GM21576 (cell line): ENCODE measurements at regions not wholly inside any gene's neighbourhood (a gene's known extent, or its start where the extent isn't known, plus 50 kb on each side); places are given as distances from the start of the nearest gene placed in this dataset.
"Not testable (repeated sequence)": the region's sequence is repeated elsewhere in the genome, so short reads cannot be mapped to it uniquely, and the experiment has no call there.

ENCODE experiments used
- ATAC-seq: cut with Tn5 transposase; IDR thresholded peaks from one replicate; pipeline ENCODE4 v1.9.1; 2021; ENCODE audit warnings: mild to moderate bottlenecking, moderate library complexity; ENCODE audit not compliant: unreplicated experiment

DNA sequence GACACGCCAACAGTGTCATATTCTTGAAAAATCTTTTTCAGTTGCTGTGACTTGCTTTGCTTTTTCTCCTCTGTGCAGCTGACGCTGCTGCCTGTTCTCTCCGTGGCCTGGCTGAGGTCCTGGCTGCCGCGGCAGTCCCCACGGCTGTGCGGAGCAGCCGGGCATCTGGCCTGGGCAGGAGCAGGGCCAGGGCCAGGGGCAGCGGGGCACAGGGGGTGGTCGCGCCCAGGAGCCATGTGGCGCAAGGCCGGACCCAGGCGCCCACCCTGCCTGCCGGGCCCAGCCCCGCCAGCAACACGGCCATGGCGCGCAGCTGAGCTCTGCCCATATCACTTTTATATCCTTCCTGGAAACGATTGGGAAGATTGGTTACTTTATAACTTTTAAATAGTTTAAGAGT, 109.4 kb upstream of the ACBD5 start:
- no peak for ATAC-seq

DNA sequence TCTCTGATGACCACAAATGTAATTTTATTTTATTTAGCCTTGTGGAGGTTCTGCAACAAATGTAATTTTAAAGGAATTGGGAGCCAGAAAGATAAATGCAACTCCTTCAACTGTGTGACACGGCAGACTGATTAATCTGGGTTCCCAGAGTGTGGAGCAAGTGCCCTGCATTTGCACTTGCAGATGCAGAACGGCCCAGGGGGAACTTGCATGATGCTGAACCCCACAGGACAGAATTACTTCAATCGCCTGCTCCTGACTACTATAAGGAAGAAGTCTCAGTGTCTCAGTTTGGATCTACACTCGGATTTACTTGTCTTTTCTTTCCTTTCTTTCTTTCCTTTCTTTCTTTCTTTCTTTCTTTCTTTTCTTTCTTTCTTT, 107.2 kb upstream of the ACBD5 start:
- ATAC-seq, result not testable (repeated sequence)

DNA sequence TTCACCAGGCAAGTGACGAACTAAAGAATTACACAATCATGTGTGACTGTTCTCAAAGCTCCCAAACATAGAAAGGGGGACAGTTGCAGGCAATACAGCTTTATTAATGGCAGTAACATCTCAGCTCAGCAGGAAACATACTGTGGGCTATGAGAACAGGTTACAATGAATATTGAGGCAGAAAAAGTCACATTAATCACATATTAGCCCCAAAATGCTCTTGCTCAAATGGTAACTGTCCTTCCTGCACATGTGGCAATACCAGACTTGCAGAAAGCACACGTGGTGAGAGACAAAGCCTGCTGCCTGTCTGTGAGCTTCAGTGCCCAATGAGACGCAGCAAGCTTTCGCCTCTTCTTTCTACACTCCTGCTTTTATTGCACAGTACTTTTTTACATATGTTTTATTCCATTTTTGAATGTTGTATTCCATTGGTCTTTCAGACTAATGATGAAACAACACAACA, 104.9 kb upstream of the ACBD5 start:
- no peak for ATAC-seq

DNA sequence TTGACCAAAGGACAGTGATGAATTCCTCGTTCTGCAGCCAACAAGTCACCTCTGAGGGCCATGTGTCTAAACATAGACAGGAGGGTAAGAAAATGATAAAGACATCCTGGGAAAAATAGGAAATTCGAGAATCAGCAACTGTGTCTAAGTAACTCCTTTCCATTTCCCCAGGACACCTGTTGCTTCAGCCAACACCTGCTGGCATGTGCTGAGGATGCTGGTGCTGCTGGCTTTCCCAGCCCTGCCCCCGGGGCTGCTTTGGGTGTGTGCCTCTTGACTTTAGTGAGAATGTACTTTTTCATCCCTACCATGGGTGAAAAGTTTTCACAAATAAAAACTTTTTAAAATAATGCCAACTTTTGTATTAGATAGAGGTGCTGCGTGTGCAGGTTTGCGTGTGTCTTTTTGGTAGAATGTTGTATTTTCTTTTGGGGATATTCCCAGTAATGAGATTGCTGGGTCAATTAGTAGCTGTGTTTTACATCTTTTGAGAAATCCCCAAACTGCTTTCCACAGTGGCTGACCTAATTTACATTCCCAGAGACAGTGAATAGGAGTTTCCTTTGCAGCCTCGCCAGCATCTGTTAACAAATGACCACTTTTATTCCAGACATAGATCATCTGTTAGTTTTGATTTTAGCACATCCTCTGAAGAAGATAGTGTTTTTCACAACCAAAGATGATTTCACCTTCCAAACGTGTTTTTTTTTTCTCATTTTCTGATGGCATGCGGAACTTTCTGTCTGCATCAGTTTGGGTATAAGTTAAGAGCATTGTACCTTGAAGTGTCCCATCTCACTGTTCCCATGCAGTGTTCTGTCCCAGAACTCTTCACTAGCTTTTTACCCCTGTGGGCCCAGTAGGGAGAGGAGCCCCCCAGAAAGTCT, 104.2 kb upstream of the ACBD5 start:
- ATAC-seq, result no peak

DNA sequence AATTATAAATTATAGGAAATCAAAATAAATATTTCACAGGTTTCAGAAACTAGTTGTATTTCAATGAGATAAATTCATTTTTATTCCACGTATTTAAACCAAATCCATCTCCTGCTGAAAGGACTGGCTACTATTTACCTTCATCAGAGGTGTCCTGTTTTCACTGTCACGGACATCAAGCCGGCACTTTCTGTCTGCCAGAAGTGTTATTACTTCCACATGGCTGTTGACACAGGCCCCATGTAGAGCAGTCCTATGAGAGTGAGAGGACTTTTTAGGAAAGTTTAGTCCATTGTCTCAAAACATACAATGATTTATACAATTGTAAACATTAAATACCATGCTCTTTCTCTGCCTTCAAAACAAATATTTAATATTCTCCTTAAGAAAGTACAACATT, 100.4 kb upstream of the ACBD5 start:
- ATAC-seq, result no peak

DNA sequence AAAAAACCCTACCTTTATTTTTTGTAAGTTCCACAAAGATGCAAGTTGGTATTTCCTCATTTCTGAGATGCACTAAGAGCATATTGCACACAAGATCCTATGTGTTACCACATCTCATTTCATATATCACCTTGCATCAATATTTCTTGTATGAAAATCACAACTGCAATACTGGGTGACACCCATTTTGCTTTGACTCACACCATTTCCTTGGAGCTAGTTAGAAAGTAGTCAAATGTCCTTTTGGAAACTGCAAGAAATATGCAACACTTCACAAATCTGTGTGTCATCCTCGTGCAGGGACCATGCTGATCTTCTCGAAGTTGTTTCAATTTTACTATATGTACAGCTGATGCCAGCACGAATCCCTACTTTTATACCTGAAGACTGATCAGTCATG, 94.6 kb upstream of the ACBD5 start:
- ATAC-seq, result not testable (repeated sequence)

DNA sequence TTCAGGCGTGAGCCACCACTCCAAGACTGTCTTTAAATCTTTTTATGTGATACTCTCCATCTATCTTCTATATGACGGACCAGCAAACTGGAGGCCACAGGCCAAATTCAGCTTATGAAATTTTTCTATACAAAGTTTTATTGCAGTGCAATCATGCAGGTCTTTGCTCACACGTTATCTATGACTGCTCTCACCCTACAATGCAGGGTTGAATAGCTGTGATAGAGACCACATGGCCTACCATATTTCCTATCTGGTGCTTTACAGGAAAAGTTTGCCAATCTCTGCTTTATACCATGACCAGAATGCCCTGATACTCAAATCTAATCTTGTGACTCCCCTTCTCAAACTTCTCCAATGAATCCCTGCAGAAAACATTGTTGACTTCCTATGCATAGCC, 89.5 kb upstream of the ACBD5 start:
- ATAC-seq, result no peak

DNA sequence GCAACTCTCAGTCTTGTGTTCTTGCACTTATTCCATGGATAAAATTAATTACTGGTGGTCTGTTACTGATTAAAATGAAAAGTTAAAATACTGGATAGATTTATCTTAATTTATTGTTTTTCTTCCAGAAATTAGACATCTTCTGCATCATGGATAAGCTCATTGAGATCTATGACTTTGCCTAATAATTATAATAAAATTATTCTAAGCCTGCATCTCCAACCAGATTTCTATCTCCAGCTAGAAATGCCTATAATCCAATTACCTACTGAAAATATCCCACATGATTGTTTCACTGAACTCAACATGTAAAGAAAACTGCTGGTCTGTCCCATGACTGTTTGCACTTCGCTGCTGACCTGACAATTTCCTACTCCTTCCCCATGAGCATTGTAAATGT, 88.3 kb upstream of the ACBD5 start:
- no peak for ATAC-seq

DNA sequence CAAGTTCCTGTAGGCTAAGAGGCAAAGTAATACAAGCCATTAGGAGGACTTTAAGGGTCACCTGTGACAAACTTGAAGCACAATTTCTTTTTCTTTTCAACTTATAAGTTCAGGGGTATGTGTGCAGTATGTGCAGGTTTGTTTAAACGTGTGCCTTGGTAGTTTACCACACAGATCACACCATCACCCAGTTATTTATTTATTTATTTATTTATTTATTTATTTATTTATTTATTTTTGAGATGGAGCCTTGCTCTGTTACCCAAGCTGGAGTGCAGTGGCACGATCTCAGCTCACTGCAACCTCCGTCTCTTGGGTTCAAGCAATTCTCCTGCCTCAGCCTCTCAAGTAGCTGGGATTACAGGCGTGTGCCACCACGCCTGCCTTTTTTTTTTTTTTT, 86.2 kb upstream of the ACBD5 start:
- ATAC-seq, result not testable (repeated sequence)

DNA sequence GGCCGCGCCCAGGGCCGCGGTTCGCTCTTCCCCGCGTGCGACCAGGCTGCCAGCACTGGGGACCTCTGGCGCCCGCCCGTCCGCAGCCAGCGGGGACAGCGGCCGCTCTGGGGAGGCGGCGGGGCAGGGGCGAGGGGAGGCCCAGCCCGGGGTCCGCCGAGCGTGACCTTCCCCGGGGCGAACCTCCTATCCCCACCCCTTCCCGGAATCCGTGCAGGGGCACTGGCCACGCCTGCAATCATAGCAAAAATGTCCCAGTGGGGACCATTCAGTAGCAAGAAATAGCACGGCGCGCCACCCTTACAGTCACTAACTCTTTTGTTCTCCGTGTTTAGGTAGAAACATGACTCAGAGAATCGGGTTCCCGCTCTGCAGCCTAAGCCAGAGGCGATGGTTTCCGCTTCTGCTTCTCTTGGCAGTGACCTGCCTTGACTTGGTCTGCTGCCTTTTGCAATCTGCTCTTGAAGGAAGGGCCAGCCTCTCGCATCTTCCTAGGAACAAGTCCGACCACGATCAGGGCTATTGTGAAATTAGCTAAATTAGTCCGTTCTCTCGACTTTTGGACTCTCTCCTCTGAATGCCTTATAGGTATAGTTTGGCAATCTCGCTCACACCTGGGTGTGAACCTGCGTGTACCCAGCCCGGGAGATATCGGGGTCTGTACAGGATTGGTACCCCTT, 79.3 kb upstream of the ACBD5 start:
- ATAC-seq, result no peak

DNA sequence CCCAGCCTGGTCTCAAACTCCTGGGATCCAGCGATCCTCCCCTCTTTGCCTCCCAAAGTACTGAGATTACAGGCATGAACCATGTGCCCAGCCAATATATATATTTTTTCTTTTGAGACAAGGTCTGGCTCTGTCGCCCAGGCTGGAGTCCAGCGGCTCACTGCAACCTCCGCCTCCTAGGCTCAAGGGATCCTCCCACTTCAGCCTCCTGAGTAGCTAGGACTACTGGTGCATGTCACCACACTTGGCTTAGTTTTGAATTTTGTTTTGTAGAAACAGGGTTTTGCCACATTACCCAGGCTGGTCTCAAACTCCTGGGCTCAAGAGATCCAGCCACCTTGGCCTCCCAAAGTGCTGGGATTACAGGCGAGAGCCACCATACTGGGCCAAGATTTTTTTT, 78.5 kb upstream of the ACBD5 start:
- ATAC-seq, result not testable (repeated sequence)

DNA sequence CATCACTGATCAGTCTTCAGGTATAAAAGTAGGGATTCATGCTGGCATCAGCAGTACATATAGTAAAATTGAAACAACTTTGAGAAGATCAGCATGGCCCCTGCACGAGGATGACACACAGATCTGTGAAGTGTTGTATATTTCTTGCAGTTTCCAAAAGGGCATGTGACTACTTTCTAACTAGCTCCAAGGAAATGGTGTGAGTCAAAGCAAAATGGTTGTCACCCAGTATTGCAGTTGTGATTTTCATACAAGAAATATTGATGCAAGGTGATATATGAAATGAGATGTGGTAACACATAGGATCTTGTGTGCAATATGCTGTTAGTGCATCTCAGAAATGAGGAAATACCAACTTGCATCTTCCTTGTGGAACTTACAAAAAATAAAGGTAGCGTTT, 74.5 kb upstream of the ACBD5 start:
- ATAC-seq, result not testable (repeated sequence)

DNA sequence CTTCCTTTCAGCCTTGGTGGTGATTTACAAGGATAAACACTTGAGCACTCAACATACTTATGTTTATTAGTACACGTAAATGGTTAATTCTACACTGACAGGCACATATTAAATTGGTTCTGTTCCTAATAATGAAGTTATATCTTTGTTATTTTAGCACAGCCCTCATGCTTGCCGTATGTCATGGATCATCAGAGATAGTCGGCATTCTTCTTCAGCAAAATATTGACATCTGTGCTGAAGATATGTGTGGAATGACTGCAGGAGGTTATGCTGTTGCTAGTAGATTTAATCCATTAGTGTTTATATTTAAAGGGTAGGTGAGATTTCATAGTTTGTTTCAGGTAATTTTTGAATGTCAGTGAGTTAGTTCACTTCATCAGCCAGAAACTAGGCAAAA, 73.0 kb upstream of the ACBD5 start:
- not testable (repeated sequence) for ATAC-seq

DNA sequence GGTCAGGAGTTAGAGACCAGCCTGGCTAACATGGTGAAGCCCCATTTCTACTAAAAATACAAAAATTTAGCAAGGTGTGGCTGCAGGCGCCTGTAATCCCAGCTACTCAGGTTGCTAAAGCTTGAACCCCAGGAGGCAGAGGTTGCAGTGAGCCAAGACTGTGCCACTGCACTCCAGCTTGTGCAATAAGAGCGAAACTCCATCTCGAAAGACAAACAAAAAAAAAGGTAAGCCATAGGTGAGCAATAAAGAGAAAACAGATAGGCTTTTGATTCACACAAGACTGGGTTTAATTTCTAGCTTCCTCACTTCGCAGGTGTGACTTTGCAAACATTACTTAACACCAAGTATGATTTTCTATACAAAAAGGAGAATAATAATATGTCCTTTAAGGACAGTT, 72.3 kb upstream of the ACBD5 start:
- ATAC-seq, result no peak

DNA sequence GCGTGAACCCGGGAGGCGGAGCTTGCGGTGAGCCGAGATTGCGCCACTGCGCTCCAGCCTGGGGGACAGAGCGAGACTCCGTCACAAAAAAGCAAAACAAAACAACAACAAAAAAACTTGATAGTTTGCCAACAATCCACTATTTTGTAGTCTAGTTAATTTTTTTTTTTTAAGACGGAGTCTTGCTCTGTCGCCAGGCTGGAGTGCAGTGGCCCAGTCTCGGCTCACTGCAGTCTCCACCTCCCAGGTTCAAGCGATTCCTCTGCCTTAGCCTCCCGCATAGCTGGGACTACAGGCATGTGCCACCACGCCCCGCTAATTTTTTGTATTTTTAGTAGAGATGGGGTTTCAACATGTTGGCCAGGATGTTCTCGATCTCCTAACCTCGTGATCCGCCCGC, 71.2 kb upstream of the ACBD5 start:
- not testable (repeated sequence) for ATAC-seq

DNA sequence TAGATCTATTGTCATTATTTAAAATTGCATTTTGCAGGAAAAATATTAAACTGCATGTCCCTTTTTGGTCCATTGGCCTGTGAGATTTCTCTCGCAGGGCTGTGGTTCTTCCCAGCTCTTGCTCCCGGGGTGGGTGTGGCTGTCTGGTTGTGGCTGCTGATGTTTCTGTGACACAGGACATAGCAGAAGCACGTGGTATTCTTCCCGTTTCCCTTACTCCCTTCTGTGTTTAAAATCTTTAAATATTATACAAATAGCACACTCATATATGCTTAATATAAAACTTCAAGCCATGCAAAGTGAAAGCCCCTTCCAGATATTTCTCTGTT, 57.9 kb upstream of the ACBD5 start:
- ATAC-seq, result not testable (repeated sequence)

DNA sequence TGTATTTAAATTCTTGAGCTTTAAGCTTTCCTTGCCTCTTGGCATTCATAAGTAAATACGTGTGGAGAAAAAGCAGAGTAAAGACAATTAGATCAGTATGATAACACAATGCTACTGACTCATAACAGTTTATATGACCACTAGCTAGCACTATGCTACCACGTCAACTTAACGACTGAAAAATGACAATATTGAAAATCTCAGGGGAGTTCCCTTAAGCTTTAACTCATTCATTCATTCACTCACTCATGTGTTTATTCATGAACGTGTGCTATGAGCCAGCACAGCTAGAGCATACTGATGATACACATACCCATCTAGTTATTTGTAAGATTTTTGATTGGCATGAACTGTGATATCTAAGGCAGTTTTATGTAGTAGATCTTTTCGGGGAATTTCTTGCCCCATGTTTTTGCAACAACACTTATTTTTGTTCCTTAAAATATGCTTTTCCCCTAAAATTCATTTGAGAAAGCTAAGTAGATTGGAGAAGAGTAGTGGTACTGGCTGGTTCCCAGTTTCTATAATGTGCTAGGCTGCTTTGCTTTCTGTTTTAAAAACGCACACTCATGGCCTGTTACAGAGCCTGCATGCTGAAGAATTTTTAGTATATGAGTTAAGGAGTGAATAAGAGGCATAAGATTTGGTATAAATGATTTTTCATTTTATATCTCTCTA, 57.4 kb upstream of the ACBD5 start:
- no peak for ATAC-seq

DNA sequence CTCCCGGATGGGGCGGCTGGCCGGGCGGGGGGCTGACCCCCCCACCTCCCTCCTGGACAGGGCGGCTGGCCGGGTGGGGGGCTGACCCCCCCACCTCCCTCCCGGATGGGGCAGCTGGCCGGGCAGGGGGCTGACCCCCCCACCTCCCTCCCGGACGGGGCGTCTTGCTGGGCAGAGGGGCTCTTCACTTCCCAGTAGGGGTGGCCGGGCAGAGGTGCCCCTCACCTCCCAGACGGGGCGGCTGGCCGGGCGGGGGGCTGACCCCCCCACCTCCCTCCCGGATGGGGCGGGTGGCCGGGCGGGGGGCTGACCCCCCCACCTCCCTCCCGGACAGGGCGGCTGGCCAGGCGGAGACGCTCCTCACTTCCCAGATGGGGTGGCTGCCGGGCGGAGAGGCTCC, 55.7 kb upstream of the ACBD5 start:
- ATAC-seq, result not testable (repeated sequence)

DNA sequence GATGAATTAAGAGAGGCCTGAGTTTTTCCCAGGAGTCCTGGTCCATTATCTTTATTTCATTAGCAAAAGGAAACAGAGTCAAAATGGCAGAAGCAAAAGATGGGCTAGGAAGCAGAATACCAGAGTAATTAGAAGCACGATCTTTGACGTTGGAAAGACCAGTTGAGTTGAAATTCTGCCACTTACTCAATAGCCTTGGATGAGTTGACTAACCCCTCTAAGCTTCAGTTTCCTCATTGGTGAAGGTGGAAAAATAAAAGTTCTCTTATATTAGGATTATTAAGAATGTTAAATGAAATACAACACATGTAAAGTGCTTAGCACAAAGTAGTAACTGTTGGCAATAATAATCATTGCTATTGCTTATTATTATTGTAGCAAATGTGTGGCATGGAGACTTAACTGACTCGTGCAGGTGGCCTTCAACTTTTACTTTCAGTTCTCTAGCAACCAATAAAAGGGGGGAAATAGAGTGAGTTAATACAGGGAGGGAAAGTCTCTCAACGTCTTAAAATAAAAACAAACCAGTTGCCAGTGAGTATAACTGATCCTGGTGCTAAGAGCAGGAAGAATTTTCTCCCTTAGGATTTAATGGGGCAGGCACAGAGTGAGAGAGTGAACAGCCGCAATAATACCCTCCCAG, 50.8 kb upstream of the ACBD5 start:
- peak; percentile 87 for ATAC-seq
